ENCODE measurements at regions not wholly inside any gene's neighbourhood (a gene's known extent, or its start where the extent isn't known, plus 50 kb on each side); places are given as distances from the start of the nearest gene placed in this dataset.

DNA sequence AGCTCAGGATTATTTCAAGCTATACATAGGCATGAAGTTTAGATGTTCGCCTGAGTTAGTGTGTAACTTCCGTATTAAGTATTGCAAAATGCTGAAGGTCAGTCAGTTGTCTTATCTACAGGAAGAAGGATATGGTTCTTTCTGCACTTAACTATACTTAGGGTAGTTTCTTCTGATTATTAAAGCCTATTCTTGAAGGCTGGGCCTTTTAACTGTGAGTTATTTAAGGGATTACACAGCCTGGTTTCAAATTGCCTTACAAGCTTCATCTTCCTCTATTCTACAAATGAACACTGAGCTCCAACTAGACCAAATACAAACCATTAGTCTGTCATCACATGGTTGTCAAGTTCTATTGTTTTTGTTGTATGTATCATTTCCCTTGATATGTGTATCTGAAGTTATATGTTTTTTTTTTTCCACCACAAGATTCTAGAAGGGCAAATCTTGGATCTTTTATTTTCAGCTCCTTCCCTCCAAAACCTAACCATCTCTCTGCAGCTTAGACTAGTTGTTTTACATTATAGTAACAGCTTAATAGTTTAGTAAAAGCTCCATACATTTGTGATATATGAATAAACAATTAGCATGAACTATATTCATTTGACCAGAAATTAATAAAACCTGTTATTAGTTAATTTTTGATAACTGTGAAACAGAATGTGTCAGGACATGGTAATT, 272.9 kb upstream of the KCNMB2 start:
- TF ChIP-seq, protein P1, sequence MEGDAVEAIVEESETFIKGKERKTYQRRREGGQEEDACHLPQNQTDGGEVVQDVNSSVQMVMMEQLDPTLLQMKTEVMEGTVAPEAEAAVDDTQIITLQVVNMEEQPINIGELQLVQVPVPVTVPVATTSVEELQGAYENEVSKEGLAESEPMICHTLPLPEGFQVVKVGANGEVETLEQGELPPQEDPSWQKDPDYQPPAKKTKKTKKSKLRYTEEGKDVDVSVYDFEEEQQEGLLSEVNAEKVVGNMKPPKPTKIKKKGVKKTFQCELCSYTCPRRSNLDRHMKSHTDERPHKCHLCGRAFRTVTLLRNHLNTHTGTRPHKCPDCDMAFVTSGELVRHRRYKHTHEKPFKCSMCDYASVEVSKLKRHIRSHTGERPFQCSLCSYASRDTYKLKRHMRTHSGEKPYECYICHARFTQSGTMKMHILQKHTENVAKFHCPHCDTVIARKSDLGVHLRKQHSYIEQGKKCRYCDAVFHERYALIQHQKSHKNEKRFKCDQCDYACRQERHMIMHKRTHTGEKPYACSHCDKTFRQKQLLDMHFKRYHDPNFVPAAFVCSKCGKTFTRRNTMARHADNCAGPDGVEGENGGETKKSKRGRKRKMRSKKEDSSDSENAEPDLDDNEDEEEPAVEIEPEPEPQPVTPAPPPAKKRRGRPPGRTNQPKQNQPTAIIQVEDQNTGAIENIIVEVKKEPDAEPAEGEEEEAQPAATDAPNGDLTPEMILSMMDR (IDR thresholded peaks at IDR 0.05), result no peak
- no peak for TF ChIP-seq EZH2 (IDR thresholded peaks at IDR 0.05; ENCODE audit: borderline replicate concordance, insufficient read depth, low read depth, low read length, poor library complexity, severe bottlenecking)
